H54 (cell line): ENCODE measurements at regions not wholly inside any gene's neighbourhood (a gene's known extent, or its start where the extent isn't known, plus 50 kb on each side); places are given as distances from the start of the nearest gene placed in this dataset.

Experiments used
- DNase-seq: peaks from one replicate; pipeline ENCODE4 v3.0.0; 2011; ENCODE audit warnings: low spot score, mixed read lengths; ENCODE audit not compliant: insufficient read length
- FAIRE-seq: peaks from 3 replicates; lab custom pipeline; 2011; peaks lifted over from hg19 to GRCh38; lab: Jason Lieb, UNC
- POLR2A ChIP-seq: IDR thresholded peaks from 2 replicates; pipeline ENCODE4 v1.6.1; 2011; ENCODE audit warnings: low read depth, mild to moderate bottlenecking, low read length

- no peak for FAIRE-seq
- DNase-seq = no peak
- TF ChIP-seq POLR2A = no peak
These were observed 537.4 kb downstream of the TAF11L14 start for GRCh38 chr5:18171684-18172083.

GRCh38 chr5:18179579-18179978 is 545.3 kb downstream of the TAF11L14 start:
- DNase-seq (no peak), FAIRE-seq (peak; percentile 11)
- TF ChIP-seq POLR2A = no peak

- DNase-seq = no peak
- no peak for TF ChIP-seq POLR2A
- no peak for FAIRE-seq
These were observed 547.3 kb downstream of the TAF11L14 start for GRCh38 chr5:18181575-18181974.

DNA sequence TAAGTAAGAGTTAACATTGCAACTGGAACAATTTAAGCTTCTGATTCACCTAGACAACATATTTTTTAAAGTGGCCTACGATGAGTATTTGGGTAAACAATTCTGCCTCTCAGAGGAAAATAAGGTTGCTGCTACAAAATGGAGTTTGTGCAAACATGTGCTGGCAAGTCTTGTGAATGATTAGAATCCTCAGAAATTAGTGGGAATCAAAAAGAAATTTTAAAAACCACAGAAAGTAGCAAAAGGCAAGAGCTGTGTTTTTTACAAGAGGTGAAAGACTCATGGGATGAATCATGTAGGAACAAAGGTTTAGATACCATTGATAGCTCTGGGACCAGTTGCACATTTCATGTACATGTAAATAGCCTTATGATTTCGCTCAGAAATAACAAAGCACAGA is 561.6 kb downstream of the TAF11L14 start:
- DNase-seq = no peak
- no peak for TF ChIP-seq POLR2A
- FAIRE-seq = no peak

DNA sequence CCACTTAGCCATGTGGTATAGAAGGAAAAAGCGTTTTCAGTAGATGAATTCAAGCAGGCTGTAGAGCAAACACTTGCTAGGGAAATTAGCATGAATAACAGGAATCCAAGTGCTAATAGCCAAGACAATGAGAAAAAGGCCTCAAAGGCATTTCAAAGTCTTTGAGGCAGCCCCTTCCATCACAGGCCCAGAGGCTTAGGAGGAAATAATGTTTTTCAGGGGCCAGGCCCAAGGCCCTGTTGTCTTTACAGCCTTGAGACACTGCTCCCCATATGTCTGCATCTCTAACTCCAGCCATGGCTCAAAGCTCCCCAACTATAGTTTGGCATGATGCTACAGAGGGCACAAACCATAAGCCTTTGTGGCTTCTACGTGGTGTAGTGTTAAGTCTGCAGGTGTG is 563.5 kb downstream of the TAF11L14 start:
- no peak for TF ChIP-seq POLR2A
- DNase-seq (no peak), FAIRE-seq (no peak)

DNA sequence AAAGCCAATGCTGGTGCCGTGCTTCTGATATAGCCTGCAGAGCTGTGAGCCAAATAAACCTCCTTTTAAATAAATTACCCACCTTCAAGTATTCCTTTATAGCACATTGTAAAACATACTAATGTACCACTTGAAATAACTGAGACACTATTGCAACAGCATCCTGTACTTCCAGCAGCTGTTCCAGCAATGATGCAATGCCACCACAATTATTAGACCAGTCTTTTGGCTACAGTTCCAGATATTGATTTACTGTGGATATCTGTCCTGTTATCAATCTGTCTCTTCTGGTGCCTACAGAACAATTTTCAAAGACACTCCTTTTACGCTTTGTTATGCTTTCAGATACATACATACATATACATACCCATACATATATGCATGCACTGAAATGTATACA is 567.9 kb downstream of the TAF11L14 start:
- no peak for TF ChIP-seq POLR2A
- no peak for DNase-seq
- FAIRE-seq = no peak

DNA sequence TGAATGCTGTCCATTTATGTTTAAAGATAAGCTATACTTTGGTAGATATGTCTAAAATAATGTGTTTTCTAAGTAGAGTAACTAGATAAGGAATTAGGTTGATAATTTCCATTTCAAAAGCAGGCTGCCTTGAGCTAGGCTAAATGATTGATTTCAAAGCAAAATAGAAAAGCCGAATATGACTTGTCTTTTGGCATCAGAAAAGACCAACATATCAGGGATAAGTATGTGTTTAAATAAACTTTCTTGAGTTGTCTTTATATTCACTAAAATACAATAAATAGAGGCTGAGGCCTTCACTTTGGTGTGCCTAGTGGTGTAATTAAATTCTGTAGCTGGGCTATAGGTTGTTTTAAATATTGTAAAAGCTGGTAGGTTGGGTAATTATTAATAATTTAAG is 569.0 kb downstream of the TAF11L14 start:
- DNase-seq (no peak), FAIRE-seq (no peak)
- TF ChIP-seq POLR2A = no peak

DNA sequence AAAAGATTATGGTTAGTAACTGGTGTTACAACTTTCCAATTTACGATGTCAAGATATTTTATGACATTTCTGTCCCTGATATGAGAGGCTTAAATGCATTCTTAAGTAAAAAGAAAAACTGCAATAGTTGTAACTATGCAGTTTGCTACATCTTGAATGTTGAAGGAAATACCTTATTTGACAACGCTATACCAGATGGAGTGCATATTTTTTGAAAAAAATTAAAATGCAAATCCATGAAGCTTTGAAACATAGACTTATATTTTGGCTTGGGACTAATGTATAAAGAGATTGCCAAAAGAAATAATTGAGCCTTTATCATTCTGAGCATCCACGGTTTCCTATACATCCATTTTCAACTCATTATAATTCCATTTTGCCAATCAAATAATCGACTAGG is 579.4 kb downstream of the TAF11L14 start:
- DNase-seq = no peak
- no peak for TF ChIP-seq POLR2A
- FAIRE-seq = no peak

DNA sequence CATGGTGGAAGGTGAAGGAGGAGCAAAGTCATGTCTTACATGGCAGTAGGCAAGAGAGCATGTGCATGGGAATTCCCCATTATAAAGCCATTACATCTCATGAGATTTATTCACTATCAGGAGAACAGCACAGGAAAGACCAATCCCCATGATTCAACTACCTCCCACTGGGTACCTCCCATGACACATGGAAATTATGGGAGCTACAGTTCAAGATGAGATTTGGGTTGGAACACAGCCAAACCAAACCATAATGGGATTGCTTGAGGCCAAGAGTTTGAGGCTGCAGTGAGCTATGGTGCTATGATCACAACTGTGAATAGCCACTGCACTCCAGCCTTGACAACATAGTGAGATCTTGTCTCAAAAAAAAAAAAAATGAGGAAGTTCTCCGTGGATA is 581.8 kb downstream of the TAF11L14 start:
- FAIRE-seq (peak; percentile 84), DNase-seq (no peak)
- no peak for TF ChIP-seq POLR2A

GRCh38 chr5:18216729-18217128 is 582.5 kb downstream of the TAF11L14 start:
- TF ChIP-seq POLR2A = no peak
- FAIRE-seq (no peak), DNase-seq (no peak)

GRCh38 chr5:18219241-18219640 is 585.0 kb downstream of the TAF11L14 start:
- no peak for TF ChIP-seq POLR2A
- no peak for FAIRE-seq
- no peak for DNase-seq

DNA sequence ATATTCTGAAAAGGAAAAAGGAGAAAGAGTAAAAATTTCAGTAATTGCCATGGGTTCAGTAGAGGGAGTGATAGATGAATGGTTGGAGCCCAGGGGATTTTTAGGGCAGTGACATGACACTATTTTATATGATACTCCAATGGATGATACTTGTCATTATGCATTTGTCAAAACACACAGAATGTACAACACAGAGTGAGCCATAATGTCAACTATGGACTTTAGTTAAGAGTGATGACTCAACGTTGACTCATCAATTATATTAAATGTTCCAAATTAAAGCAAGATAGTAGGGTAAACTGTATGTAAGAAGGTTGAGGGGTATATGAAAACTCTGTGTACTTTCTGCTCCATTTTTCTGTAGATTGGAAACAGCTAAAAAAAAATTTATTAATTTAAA is 586.4 kb downstream of the TAF11L14 start:
- no peak for FAIRE-seq
- no peak for TF ChIP-seq POLR2A
- DNase-seq = no peak

DNA sequence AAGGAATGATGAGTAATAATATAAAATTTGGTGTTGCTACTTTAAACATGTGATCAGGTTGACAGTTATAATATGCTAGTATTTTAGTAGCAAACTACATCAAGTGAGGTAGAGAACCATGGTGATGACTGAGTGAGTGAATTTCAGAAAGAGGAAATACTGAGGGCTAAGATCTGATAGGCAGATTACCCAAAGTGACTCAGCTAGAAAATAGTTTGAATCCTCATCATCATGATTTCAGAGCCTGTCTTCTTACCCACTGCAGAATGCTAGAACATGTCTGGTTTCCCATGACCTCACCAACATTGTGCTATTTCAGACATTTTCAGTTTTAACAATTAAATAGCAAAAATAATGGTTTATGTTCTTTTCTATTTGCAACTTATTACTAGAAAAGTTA is 602.1 kb downstream of the TAF11L14 start:
- TF ChIP-seq POLR2A = no peak
- FAIRE-seq (no peak), DNase-seq (no peak)

DNA sequence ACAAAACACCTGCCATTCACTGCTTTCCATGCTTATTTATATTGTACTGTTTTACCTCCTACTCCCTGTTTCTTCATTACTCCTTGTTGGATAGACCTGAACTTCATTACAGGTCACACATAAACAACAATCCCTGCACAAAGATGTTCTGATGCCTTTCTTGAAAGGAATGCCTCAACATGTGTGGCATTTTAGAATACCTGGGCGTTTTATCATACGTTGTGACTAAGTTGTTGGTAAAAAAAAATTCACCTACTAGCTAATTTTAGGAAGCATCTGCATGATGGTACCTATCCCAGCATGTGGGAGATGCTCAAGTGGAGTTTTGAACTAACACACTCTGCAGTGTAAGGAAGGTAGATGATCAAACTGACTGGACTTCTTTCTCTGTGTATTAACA is 604.1 kb downstream of the TAF11L14 start:
- TF ChIP-seq POLR2A = no peak
- DNase-seq (no peak), FAIRE-seq (no peak)

- no peak for FAIRE-seq
These were observed 606.7 kb downstream of the TAF11L14 start for GRCh38 chr5:18240971-18241370.

GRCh38 chr5:18243846-18244245 is 609.6 kb downstream of the TAF11L14 start:
- no peak for FAIRE-seq

More at GRCh38 chr5:18240971-18241370, 606.7 kb downstream of the TAF11L14 start:
- TF ChIP-seq POLR2A = no peak
- DNase-seq = no peak

More at GRCh38 chr5:18243846-18244245, 609.6 kb downstream of the TAF11L14 start:
- DNase-seq = no peak
- no peak for TF ChIP-seq POLR2A
